Thoracic aorta (tissue), 2 donors: ENCODE measurements at regions not wholly inside any gene's neighbourhood (a gene's known extent, or its start where the extent isn't known, plus 50 kb on each side); places are given as distances from the start of the nearest gene placed in this dataset.

Experiments used
- ATAC-seq: fragments of 150-250 bp; one replicate; pipeline ENCODE4 v1.8.0; 2017; ENCODE audit warnings: low read depth; ENCODE audit not compliant: insufficient number of reproducible peaks, low FRiP score
- DNase-seq: peaks from one replicate; pipeline ENCODE4 v3.0.0-alpha.2; 2020; ENCODE audit warnings: low spot score
- H3K27ac ChIP-seq, 2 donors: fragments of 200-600 bp; sonication (generic); 1 replicate in 1 of 2; 2 replicates in 1 of 2; pipeline ENCODE4 v1.5.1; 2016; ENCODE audit warnings: mild to moderate bottlenecking in 2 of 2, moderate library complexity in 2 of 2
- H3K27me3 ChIP-seq: fragments of 200-600 bp; sonication (generic); replicated peaks from 2 replicates; pipeline ENCODE4 v1.6.0; 2016; ENCODE audit warnings: mild to moderate bottlenecking; ENCODE audit not compliant: insufficient read depth
- H3K36me3 ChIP-seq: fragments of 200-600 bp; sonication (generic); one replicate; pipeline ENCODE4 v1.5.1; 2016
- H3K4me1 ChIP-seq, 2 donors: fragments of 200-600 bp; sonication (generic); 1 replicate in 1 of 2; 2 replicates in 1 of 2; pipeline versions ENCODE4 v1.5.1 to v1.6.0; 2016; ENCODE audit warnings: low read depth in 2 of 2, mild to moderate bottlenecking in 1 of 2; ENCODE audit not compliant: control insufficient read depth in 1 of 2
- H3K4me3 ChIP-seq: fragments of 200-600 bp; sonication (generic); 2 replicates; pipeline ENCODE4 v1.5.1; 2016; ENCODE audit warnings: mild to moderate bottlenecking
- H3K9me3 ChIP-seq: fragments of 200-600 bp; sonication (generic); 2 replicates; pipeline ENCODE4 v1.5.1; 2016
- CTCF ChIP-seq: fragments of 200-600 bp; sonication (generic); IDR thresholded peaks from one replicate; pipeline ENCODE4 v1.5.1; 2019; ENCODE audit warnings: antibody characterized with exemption

- Histone ChIP-seq H3K27ac (no peak overlapping the region), H3K4me3 (no peak overlapping the region), H3K36me3 (no peaks in the 10 kb centered on the region), H3K4me1 (no peaks in the 10 kb centered on the region), H3K9me3 (no peaks in the 10 kb centered on the region), H3K27me3 (no peaks in the 10 kb centered on the region)
- ATAC-seq, result no peak
- DNase-seq, result no peak
- no peak for TF ChIP-seq CTCF
Observed at GRCh38 chr5:91978221-91978882, 595.2 kb upstream of the ARRDC3 start.

- Histone ChIP-seq H3K4me3 (no peak overlapping the region), H3K36me3 (no peaks in the 10 kb centered on the region), H3K27me3 (no peaks in the 10 kb centered on the region), H3K27ac (no peak overlapping the region), H3K9me3 (no peaks in the 10 kb centered on the region), H3K4me1 (no peaks in the 10 kb centered on the region)
- no peak for TF ChIP-seq CTCF
- no peak for DNase-seq
- ATAC-seq, result no peak
Observed at GRCh38 chr5:91977579-91977978, 594.5 kb upstream of the ARRDC3 start.

GRCh38 chr5:91976451-91976850, 593.3 kb upstream of the ARRDC3 start:
- no peaks in the 10 kb centered on the region for H3K9me3 ChIP-seq
- H3K27ac ChIP-seq, result no peak overlapping the region
- DNase-seq, result no peak

GRCh38 chr5:91963166-91963565, 580.0 kb upstream of the ARRDC3 start:
- Histone ChIP-seq H3K9me3 (no peaks in the 10 kb centered on the region), H3K4me3 (no peak overlapping the region), H3K27me3 (no peaks in the 10 kb centered on the region), H3K4me1 (no peaks in the 10 kb centered on the region), H3K27ac (no peak overlapping the region), H3K36me3 (no peaks in the 10 kb centered on the region)
- TF ChIP-seq CTCF, result no peak
- DNase-seq (no peak), ATAC-seq (no peak)

More at GRCh38 chr5:91976451-91976850, 593.3 kb upstream of the ARRDC3 start:
- H3K36me3 ChIP-seq, result no peaks in the 10 kb centered on the region
- no peaks in the 10 kb centered on the region for H3K4me1 ChIP-seq
- no peak overlapping the region for H3K4me3 ChIP-seq
- ATAC-seq, result no peak
- H3K27me3 ChIP-seq, result no peaks in the 10 kb centered on the region
- no peak for TF ChIP-seq CTCF

GRCh38 chr5:91957666-91958065, 574.5 kb upstream of the ARRDC3 start:
- Histone ChIP-seq H3K27ac (no peak overlapping the region), H3K4me1 (peaks cover 0 to 7% of the 10 kb centered on the region in 2 donors), H3K4me3 (no peak overlapping the region), H3K27me3 (no peaks in the 10 kb centered on the region), H3K9me3 (no peaks in the 10 kb centered on the region), H3K36me3 (no peaks in the 10 kb centered on the region)
- no peak for DNase-seq
- TF ChIP-seq CTCF, result no peak
- no peak for ATAC-seq
